ENCODE measurements at regions not wholly inside any gene's neighbourhood (a gene's known extent, or its start where the extent isn't known, plus 50 kb on each side); places are given as distances from the start of the nearest gene placed in this dataset.

DNA sequence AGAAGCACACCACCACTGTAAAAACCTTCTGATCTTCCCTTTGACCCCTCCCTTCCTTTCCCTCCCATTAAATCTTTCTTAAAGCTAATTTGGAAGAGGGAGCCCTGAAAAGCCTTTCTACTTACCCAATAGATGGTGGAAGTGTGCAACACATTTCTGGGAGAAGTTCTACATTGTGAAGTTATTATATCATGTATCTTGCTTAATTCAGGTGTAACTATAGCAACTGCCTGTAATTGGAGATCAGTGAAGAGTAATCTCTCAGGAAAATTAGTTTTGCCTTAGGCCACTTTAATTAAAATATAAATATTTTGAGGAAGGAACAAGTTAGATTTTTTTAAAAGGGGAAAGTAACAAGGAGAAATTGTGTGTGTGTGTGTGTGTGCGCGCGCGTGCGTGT lies 266.0 kb downstream of the SH3BP4 start:
- TF ChIP-seq, protein P1, sequence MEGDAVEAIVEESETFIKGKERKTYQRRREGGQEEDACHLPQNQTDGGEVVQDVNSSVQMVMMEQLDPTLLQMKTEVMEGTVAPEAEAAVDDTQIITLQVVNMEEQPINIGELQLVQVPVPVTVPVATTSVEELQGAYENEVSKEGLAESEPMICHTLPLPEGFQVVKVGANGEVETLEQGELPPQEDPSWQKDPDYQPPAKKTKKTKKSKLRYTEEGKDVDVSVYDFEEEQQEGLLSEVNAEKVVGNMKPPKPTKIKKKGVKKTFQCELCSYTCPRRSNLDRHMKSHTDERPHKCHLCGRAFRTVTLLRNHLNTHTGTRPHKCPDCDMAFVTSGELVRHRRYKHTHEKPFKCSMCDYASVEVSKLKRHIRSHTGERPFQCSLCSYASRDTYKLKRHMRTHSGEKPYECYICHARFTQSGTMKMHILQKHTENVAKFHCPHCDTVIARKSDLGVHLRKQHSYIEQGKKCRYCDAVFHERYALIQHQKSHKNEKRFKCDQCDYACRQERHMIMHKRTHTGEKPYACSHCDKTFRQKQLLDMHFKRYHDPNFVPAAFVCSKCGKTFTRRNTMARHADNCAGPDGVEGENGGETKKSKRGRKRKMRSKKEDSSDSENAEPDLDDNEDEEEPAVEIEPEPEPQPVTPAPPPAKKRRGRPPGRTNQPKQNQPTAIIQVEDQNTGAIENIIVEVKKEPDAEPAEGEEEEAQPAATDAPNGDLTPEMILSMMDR (IDR thresholded peaks at IDR 0.05; ENCODE audit: low read depth, low read length, poor library complexity, severe bottlenecking): no peak
- TF ChIP-seq EZH2phosphoT487 (IDR thresholded peaks at IDR 0.05; ENCODE audit: borderline replicate concordance, low read length): no peak

All from DOHH2 (cell line).